C4-2B (cell line): ENCODE measurements at regions not wholly inside any gene's neighbourhood (a gene's known extent, or its start where the extent isn't known, plus 50 kb on each side); places are given as distances from the start of the nearest gene placed in this dataset.

Experiments used
- H3K27ac ChIP-seq: fragments of 450-650 bp; 2 replicates; pipeline ENCODE4 v1.5.1; 2017
- ZFX ChIP-seq: fragments of 450-650 bp; IDR thresholded peaks from 2 replicates; pipeline ENCODE4 v1.6.1; 2017
- TF ChIP-seq, protein P1 (sequence below): fragments of 450-650 bp; conservative IDR thresholded peaks from 2 replicates; pipeline ENCODE4 v1.5.1; 2017; ENCODE audit warnings: mild to moderate bottlenecking

DNA sequence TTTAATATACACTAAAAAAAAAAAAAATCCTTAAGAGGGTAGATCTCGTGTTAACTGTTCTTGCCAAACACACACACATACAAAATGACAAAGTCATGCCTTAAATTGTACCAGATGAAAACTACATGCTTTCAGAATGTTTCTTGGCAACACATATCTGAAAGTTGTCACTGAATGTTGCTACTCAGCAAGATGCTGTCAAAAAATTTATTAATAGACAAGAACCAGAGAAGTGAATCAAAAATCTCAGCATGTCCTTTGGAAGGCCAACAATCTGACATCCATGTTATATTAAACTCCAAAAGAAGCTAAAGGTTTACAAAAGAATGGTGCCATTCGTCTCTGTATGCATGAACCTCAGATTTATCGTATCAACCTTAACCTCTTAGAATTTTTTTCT lies 1746.2 kb upstream of the PRR20A start:
- H3K27ac ChIP-seq: no peak overlapping the region

GRCh38 chr13:55402870-55403269 lies 1737.8 kb upstream of the PRR20A start:
- H3K27ac ChIP-seq: no peak overlapping the region
- TF ChIP-seq ZFX: no peak
- TF ChIP-seq, protein P1, sequence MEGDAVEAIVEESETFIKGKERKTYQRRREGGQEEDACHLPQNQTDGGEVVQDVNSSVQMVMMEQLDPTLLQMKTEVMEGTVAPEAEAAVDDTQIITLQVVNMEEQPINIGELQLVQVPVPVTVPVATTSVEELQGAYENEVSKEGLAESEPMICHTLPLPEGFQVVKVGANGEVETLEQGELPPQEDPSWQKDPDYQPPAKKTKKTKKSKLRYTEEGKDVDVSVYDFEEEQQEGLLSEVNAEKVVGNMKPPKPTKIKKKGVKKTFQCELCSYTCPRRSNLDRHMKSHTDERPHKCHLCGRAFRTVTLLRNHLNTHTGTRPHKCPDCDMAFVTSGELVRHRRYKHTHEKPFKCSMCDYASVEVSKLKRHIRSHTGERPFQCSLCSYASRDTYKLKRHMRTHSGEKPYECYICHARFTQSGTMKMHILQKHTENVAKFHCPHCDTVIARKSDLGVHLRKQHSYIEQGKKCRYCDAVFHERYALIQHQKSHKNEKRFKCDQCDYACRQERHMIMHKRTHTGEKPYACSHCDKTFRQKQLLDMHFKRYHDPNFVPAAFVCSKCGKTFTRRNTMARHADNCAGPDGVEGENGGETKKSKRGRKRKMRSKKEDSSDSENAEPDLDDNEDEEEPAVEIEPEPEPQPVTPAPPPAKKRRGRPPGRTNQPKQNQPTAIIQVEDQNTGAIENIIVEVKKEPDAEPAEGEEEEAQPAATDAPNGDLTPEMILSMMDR: no peak

More for the DNA sequence above, 1746.2 kb upstream of the PRR20A start:
- TF ChIP-seq, protein P1: no peak
- no peak for TF ChIP-seq ZFX

DNA sequence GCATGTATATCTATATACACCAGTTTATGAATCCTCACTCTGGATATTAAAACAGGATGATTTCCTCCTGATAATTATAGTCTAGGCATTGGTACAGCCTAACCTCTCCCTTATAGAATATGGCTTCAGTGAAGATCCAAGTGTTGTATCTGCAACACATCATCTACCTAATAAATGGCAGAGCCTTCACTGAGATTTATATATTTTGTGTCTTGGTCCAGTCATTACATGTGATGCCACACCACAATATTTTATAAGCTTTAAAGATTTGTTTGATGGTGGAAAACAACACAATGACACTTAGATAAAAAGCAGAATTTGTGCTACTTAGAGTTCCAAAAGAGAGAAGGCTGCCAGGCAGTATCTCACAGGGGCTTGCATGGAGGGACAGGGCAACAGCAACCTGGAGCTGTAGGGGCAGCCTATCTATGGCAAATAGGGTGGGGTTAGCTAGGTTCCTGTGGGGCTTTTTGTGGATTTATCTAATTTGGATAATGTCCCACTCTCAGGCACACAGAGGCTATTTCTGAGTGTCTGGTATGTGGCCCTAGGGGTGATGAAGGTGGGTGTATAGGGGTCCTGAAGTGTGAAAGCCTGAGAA lies 1736.7 kb upstream of the PRR20A start:
- H3K27ac ChIP-seq: no peak overlapping the region

GRCh38 chr13:55410398-55411330 lies 1730.1 kb upstream of the PRR20A start:
- H3K27ac ChIP-seq: no peak overlapping the region
- TF ChIP-seq, protein P1: no peak
- no peak for TF ChIP-seq ZFX

More for the DNA sequence above, 1736.7 kb upstream of the PRR20A start:
- TF ChIP-seq ZFX: no peak
- TF ChIP-seq, protein P1: no peak

- TF ChIP-seq, protein P1: no peak
- no peak for TF ChIP-seq ZFX
- no peak overlapping the region for H3K27ac ChIP-seq
Observed at GRCh38 chr13:55418095-55418494, 1722.6 kb upstream of the PRR20A start.

- TF ChIP-seq, protein P1: no peak
- no peak for TF ChIP-seq ZFX
Observed at GRCh38 chr13:55432814-55433213, 1707.9 kb upstream of the PRR20A start.

GRCh38 chr13:55437162-55437561 lies 1703.6 kb upstream of the PRR20A start:
- H3K27ac ChIP-seq: no peak overlapping the region
- TF ChIP-seq, protein P1: no peak
- no peak for TF ChIP-seq ZFX

More at GRCh38 chr13:55432814-55433213, 1707.9 kb upstream of the PRR20A start:
- no peak overlapping the region for H3K27ac ChIP-seq
